HG03045 (cell line): ENCODE measurements at regions not wholly inside any gene's neighbourhood (a gene's known extent, or its start where the extent isn't known, plus 50 kb on each side); places are given as distances from the start of the nearest gene placed in this dataset.
A peak's percentile ranks its signal among the peaks of the same experiment; 100 is the strongest.
"Not testable (repeated sequence)": the region's sequence is repeated elsewhere in the genome, so short reads cannot be mapped to it uniquely, and the experiment has no call there.

Experiments
- ATAC-seq: cut with Tn5 transposase; IDR thresholded peaks from one replicate; pipeline ENCODE4 v1.9.1; 2021; ENCODE audit warnings: mild to moderate bottlenecking, moderate library complexity; ENCODE audit not compliant: unreplicated experiment

DNA sequence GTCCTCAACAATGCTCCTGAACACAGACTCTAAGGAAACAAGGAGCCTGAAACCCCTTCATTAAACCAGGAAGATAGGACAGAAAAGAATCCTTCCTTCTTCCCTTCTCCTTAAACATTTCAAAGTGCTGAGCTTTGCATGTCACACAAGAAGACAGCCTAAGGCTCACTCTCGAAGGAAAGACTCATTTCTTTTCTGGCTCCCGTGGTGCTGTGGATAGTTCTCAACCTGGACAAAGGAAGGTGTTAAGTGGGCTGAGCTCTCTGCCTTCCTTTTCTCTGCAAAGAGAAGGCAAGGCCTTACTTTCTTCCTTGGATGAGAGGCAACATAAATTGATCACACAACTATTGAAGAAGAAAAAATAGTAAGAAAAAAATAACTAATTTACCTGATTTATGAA is 452.4 kb upstream of the DDI1 start:
- ATAC-seq = no peak

GRCh38 chr11:103584720-103585119 is 451.7 kb upstream of the DDI1 start:
- no peak for ATAC-seq

GRCh38 chr11:103585401-103585800 is 451.0 kb upstream of the DDI1 start:
- no peak for ATAC-seq

DNA sequence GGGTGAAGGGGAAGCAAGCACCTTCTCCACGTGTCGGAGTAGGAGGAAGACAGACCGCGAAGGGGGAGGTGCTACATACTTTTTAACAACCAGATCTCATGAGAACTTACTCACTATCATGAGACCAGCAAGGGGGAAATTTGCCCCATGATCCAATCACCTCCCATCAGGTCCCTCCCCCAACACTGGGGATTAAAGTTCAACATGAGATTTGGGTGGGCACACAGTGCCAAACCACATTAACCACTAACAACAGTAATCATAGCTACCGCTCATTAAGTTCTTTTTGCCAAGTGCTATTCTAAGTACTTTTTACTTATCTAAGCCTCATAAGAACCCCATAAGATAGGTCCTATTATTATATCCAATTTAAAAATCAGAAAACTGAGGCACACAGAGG is 450.5 kb upstream of the DDI1 start:
- ATAC-seq = no peak

GRCh38 chr11:103586756-103587155 is 449.7 kb upstream of the DDI1 start:
- no peak for ATAC-seq

- ATAC-seq = no peak
Measured at GRCh38 chr11:103587901-103588788, 448.3 kb upstream of the DDI1 start.

GRCh38 chr11:103591554-103591953 is 444.9 kb upstream of the DDI1 start:
- ATAC-seq = no peak

DNA sequence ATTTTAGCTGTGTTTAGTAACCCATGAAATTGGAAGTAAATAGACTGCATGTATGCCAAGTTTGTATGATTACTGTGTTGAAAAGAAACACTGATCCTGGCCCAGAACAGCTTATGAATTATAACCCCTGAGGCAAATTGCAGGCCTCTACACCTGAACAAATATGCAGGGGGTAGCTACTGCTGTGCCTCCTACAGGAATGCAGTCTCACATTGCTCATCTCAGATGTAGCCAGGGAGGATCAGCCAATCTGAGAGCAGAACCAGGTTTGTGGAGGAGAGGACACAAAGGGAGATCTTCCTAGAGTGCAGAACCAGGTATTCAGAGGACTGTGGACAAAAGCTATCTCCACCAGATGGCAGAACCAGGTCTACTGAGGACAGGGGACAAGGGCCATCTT is 442.2 kb upstream of the DDI1 start:
- ATAC-seq = no peak

DNA sequence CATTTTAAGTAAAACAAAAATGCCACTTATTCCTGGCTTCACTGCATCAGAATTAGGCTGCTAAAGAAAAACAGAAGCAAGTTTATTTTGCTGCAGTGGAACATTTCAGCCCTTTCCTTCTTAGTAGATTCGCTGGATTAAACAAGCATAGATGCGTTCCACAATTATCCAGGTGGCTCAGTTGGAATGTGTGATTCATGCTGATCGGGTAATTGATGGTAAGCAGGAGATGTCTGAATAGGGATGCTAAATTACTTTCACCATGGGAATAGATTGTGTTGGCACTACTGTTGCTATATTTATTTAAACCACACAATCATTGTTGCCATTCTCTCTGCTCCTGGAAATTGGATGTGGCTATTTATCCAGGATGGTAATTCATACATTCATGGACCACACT is 440.1 kb upstream of the DDI1 start:
- no peak for ATAC-seq

DNA sequence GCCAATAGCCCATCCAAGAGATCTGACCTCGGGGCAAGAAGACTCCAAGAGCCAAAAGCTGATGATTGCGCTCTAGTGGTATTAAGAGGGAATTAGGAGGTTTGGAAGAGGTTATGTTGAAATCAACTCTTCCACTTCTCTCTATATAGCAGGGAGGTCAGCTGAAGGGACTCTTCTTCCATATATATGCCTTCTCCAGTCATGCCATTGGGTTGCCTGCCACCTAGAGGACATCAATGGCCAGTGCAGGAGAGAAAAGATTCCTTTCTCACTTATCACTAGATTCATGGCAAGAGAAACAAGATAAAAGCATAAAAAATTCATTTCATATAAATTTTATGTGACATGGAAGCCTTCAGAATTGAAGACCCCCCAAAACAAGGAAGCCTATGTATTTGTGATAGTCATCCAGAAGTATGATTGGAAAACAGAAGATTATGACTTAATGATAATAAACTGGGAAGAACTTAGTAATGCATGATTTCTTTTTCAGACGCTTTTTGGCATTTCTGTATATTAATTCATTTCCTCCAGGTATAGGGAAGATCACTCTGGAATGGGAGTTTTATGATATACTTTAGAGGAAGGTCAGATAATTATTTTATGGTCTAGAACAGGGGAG is 435.1 kb upstream of the DDI1 start:
- peak; percentile 90 for ATAC-seq

DNA sequence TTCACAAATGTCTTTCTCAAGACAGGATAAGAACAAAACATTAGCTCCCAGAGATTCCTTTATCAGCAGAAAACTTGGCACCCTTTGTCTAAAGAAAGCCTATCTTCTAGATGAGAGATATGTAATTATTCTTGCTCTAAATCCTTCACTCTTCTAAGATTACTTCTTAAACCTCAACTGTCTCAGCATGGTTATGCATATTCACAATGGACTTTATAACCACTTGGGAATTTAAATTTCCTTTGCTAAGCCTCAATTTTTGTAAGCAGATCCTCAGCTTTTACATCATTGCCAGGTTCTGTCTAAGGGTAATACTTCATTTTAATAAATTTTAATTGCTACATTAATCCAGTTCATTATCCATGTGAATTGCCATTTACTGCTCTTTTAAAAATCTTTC is 433.6 kb upstream of the DDI1 start:
- ATAC-seq = no peak

DNA sequence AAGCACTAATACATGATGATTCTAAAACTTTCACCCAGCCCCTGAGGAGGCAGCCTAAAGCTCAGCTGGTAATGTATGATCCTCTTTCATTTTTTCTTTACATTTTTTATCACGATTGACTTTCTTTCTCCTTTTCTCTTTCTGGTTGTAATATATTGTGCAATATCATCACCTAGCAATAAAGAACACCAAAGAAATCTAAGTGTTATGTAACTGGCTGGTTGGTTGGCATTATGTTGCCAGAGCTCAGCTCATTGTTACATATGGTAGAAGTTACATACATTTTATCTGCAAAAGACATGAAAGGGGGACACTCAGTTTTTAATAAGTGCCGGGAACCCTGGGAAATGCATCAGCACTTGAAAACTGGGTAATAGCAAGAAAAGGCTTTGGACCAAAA is 432.1 kb upstream of the DDI1 start:
- ATAC-seq = no peak

DNA sequence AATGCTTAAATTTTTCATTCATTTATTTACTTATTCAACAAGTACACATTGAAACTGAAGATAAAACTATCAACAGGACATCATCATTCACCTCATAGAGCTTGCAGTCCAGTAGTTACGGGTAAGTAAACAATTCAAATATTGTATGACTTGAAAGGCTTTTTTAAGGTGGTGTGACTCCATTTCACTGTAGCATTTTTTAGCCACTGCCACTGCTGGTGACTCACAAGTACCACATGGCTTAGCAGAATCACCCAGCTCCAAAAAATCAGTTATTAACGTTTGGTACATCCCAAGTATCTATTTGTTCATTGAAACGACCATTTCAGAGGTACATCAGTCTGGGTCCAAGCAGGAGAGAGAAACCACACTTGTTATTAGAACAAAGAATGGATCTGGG is 427.9 kb upstream of the DDI1 start:
- no peak for ATAC-seq

DNA sequence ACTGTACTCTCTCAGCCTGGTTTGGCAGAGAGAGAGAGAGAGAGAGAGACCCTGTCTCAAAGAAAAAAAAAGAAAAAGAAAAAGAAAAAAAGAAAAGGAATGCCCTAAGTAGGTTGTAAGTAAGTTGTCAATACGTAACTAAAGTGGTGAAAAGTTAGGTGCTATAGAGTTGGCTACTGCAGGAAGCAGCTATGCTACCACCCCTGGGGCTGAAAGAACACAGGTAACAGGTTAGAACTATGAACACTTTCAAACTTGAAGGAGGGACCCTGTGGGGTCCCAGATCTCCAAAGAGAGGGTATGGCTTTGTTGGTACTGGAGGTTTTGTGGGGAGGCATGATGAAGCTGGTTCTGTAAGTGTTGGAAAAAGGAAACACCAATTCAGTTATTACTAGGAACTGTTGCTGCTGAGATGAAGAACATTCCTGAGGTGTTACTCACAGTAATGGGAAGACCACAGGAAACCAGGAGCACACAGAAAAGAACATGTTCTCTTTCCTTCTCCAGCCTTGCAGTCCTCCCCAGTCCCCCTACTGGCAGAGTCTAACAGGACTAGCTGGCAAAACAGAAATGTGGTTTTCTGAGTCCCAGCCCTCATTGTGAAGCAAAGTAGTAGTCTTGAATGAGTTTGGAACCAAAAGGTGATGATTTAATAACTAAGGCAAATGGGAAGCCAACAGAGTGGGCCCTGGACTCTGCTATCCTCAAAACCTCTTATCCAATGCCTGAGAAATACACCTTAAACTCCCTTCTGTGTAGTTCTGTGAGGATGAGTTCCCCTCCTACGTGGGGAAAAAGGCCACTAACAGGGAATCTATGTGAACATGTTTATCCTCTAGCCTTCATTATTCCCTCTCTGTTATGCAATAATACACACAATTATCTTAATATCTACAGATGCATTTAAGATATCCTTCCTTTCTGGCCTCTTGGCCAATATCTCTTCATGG is 427.0 kb upstream of the DDI1 start:
- no peak for ATAC-seq

DNA sequence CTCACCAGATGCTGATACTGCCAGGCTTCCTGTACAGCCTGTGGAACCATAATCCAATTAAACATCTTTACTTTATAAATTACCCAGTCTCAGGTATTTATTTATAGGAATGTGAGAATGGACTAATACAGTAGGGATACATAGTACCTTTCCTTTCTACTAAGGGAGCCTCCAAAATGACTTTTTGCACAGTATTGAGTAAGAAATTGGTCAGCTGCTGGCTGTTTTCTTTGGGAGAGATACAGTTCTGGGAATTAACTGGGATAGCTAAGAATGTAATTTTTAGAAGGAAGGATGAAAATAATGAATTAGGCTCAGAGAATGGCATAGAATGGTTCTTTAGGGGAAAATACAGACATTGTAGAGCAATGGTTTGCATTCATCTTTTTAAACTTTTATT is 426.0 kb upstream of the DDI1 start:
- no peak for ATAC-seq

GRCh38 chr11:103611526-103612260 is 424.7 kb upstream of the DDI1 start:
- ATAC-seq = not testable (repeated sequence)

- ATAC-seq = not testable (repeated sequence)
Measured at GRCh38 chr11:103612451-103612850, 424.0 kb upstream of the DDI1 start.

DNA sequence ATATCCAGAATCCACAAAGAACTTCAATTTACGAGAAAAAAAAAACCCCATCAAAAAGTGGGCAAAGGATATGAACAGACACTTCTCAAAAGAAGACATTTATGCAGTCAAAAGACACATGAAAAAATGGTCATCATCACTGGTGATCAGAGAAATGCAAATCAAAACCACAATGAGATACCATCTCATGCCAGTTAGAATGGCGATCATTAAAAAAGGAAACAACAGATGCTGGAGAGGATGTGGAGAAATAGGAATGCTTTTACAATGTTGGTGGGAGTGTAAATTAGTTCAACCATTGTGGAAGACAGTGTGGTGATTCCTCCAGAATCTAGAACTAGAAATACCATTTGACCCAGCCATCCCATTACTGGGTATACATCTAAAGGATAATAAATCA is 419.9 kb upstream of the DDI1 start:
- not testable (repeated sequence) for ATAC-seq

GRCh38 chr11:103618528-103618927 is 417.9 kb upstream of the DDI1 start:
- ATAC-seq = no peak

- no peak for ATAC-seq
Measured at GRCh38 chr11:103619480-103619879, 417.0 kb upstream of the DDI1 start.

GRCh38 chr11:103619938-103620337 is 416.5 kb upstream of the DDI1 start:
- ATAC-seq = no peak
